NOMO-1 (cell line): ENCODE measurements at regions not wholly inside any gene's neighbourhood (a gene's known extent, or its start where the extent isn't known, plus 50 kb on each side); places are given as distances from the start of the nearest gene placed in this dataset.
A peak's percentile ranks its signal among the peaks of the same experiment; 100 is the strongest.

Source experiments
- DNase-seq, 2 experiments: peaks; one replicate each; lab custom pipeline; 2025; ENCODE audit not compliant: unreplicated experiment in 2 of 2; lab: John Stamatoyannopoulos, UW

- DNase-seq = no peak
Observed at GRCh38 chr2:118527571-118527970, 319.9 kb downstream of the EN1 start.

- no peak for DNase-seq
Observed at GRCh38 chr2:118525346-118525745, 322.1 kb downstream of the EN1 start.

- no peak for DNase-seq
Observed at GRCh38 chr2:118524911-118525310, 322.5 kb downstream of the EN1 start.

GRCh38 chr2:118523761-118524160, 323.7 kb downstream of the EN1 start:
- DNase-seq = no peak

- no peak for DNase-seq
Observed at GRCh38 chr2:118521960-118522359, 325.5 kb downstream of the EN1 start.

GRCh38 chr2:118521272-118521671, 326.2 kb downstream of the EN1 start:
- no peak for DNase-seq

- no peak for DNase-seq
Observed at GRCh38 chr2:118520246-118520645, 327.2 kb downstream of the EN1 start.

GRCh38 chr2:118519511-118519910, 327.9 kb downstream of the EN1 start:
- no peak for DNase-seq

- DNase-seq = no peak
Observed at GRCh38 chr2:118510807-118511206, 336.6 kb downstream of the EN1 start.

- DNase-seq = no peak
Observed at GRCh38 chr2:118509319-118510004, 338.0 kb downstream of the EN1 start.

GRCh38 chr2:118508282-118508681, 339.2 kb downstream of the EN1 start:
- no peak for DNase-seq

GRCh38 chr2:118505436-118505835, 342.0 kb downstream of the EN1 start:
- no peak for DNase-seq

GRCh38 chr2:118502106-118502505, 345.3 kb downstream of the EN1 start:
- DNase-seq = no peak

- DNase-seq = no peak
Observed at GRCh38 chr2:118498943-118499342, 348.5 kb downstream of the EN1 start.

GRCh38 chr2:118496870-118497611, 350.4 kb downstream of the EN1 start:
- DNase-seq = no peak

GRCh38 chr2:118496467-118496866, 351.0 kb downstream of the EN1 start:
- no peak for DNase-seq

GRCh38 chr2:118495290-118495689, 352.2 kb downstream of the EN1 start:
- DNase-seq = no peak

- DNase-seq = peak in 1 of 2 experiments; percentile 27
Observed at GRCh38 chr2:118493213-118493612, 354.2 kb downstream of the EN1 start.

- DNase-seq = no peak
Observed at GRCh38 chr2:118492335-118492734, 355.1 kb downstream of the EN1 start.

GRCh38 chr2:118490330-118490729, 357.1 kb downstream of the EN1 start:
- DNase-seq = no peak

- no peak for DNase-seq
Observed at GRCh38 chr2:118489712-118490299, 357.6 kb downstream of the EN1 start.

GRCh38 chr2:118481299-118481698, 366.1 kb downstream of the EN1 start:
- DNase-seq = no peak
